ENCODE measurements at regions not wholly inside any gene's neighbourhood (a gene's known extent, or its start where the extent isn't known, plus 50 kb on each side); places are given as distances from the start of the nearest gene placed in this dataset.
A peak's percentile ranks its signal among the peaks of the same experiment; 100 is the strongest.

DNA sequence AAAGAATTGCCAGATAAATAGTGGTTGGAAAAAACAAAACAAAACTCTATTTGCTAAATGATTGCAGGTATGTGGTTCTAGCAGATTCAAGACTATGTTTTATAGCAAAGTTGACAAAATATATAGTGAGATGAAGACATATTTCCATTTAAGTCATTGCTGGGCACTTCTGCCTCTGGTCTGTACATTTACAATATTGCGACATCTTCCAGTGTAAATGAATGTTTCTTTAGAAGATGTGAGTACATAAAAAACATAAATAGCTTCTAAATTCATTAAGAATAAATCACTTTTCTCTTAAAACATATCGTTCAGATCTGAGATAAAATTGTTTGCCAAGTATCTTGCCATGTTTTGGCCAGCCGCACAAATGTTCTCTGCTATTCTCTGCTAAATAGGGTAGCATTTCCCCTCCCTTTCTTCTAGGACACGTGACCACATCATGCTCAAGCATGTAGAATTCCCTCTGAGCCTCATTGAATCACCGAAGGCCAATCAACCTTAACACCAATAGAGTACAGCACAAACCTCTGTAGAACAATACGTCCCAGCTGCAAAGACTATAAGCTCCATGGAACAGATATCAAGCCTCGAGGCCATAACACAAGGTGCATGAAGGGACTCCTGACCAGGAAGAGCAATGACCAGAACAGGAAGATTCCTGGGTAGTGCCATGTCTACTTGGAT is 1173.3 kb downstream of the GATA3 start:
- Histone ChIP-seq H3K14ac (replicated peaks; ENCODE audit: low read depth, low read length) (no peak overlapping the region), H3K4me3 (ENCODE audit: insufficient read depth, low read depth, low read length) (no peak overlapping the region), H4K91ac (ENCODE audit: insufficient read depth, low read depth, low read length) (no peak overlapping the region), H4K5ac (ENCODE audit: low read depth, low read length) (no peak overlapping the region), H2AK9ac (replicated peaks; ENCODE audit: low read depth, low read length, poor library complexity) (no peak overlapping the region), H2AFZ (replicated peaks; ENCODE audit: low read length, poor library complexity) (no peak overlapping the region), H4K20me1 (ENCODE audit: insufficient read depth, low read length) (no peaks in the 10 kb centered on the region), H3K4me1 (ENCODE audit: control insufficient read depth, insufficient read depth, low read length) (no peaks in the 10 kb centered on the region), H3K27me3 (ENCODE audit: control insufficient read depth, insufficient read depth, low read length) (no peaks in the 10 kb centered on the region; the same call in 1 of the 2 replicates), H2AK5ac (ENCODE audit: low read depth, low read length) (no peak overlapping the region), H3K36me3 (ENCODE audit: control insufficient read depth, insufficient read depth, low read length) (no peaks in the 10 kb centered on the region), H3K56ac (ENCODE audit: extremely low read depth, insufficient read depth, low read length) (no peak overlapping the region), H3K9me1 (ENCODE audit: insufficient read depth, low read length) (no peaks in the 10 kb centered on the region), H2BK15ac (ENCODE audit: low read depth, low read length) (no peak overlapping the region), H3K79me1 (ENCODE audit: low read depth in 1 of 2, low read length in 2 of 2) (no peaks in the 10 kb centered on the region), H3K9ac (ENCODE audit: low read depth, low read length) (no peak overlapping the region), H3K23ac (ENCODE audit: low read depth, low read length) (no peak overlapping the region), H2BK20ac (ENCODE audit: low read depth, low read length) (no peak overlapping the region), H2BK120ac (ENCODE audit: low read depth, low read length) (no peak overlapping the region), H4K8ac (ENCODE audit: low read depth in 2 of 2, low read length in 2 of 2) (no peak overlapping the region), H3K18ac (ENCODE audit: low read depth, low read length) (no peak overlapping the region), H3K27ac (ENCODE audit: insufficient read depth, low read length) (no peak overlapping the region), H3K4ac (ENCODE audit: low read depth, low read length) (no peak overlapping the region), H3K9me3 (ENCODE audit: control insufficient read depth, insufficient read depth, low read length) (0 out of 2 replicates have a peak, but pooled peaks cover 2% of the 10 kb centered on the region), H2BK5ac (ENCODE audit: low read depth, low read length, poor library complexity, severe bottlenecking) (no peak overlapping the region), H3K4me2 (ENCODE audit: low read depth, low read length) (no peak overlapping the region)
- dilution Hi-C loops (cut with HindIII; ENCODE audit: low sequenced_read_pairs, unreplicated experiment) (no loop called here), in situ Hi-C loops (cut with MboI; ENCODE audit: low sequenced_read_pairs) (no loop called here), intact Hi-C loops (cut with micrococcal nuclease) (no loop called here)
- DNase-seq = no peak
- TF ChIP-seq SMC3 (IDR thresholded peaks at IDR 0.05; ENCODE audit: low read depth, low read length) (no peak), POLR2A (IDR thresholded peaks at IDR 0.05; ENCODE audit: low read depth, low read length) (no peak), RFX5 (IDR thresholded peaks at IDR 0.05; ENCODE audit: low read depth, low read length) (no peak), CEBPB (IDR thresholded peaks at IDR 0.05; ENCODE audit: low read depth, low read length) (peak; percentile 85)
- no peak for ATAC-seq (ENCODE audit: low read depth)
- BruUV-seq (replicated peaks) = no TSS peak
- whole genome bisulfite sequencing, 2 experiments (ENCODE audit: extremely low coverage in 2 of 2, insufficient read length in 1 of 2) = 34% methylated on average over 2 of the region's 7 CpGs; no CpG with 5 or more reads in 1 of the 2 experiments
- ChIA-PET CTCF (interaction anchor here (0.5 kb wide), 3 partner anchors 13 to 1108 kb away, joined by 3 read pairs; no protein-coding TSS in a partner anchor), POLR2A (ENCODE audit: unreplicated experiment) (no interaction called here)

All from IMR-90 (cell line).